Breast epithelium (tissue), 3 donors: ENCODE measurements at regions not wholly inside any gene's neighbourhood (a gene's known extent, or its start where the extent isn't known, plus 50 kb on each side); places are given as distances from the start of the nearest gene placed in this dataset.

Experiments
- CTCF ChIP-seq, 3 donors: fragments of 450-650 bp; IDR thresholded peaks; one replicate each; pipeline ENCODE4 v1.5.1; 2016 to 2017; ENCODE audit warnings: antibody characterized with exemption in 3 of 3, mild to moderate bottlenecking in 3 of 3, moderate library complexity in 3 of 3
- POLR2A ChIP-seq: fragments of 450-650 bp; IDR thresholded peaks from one replicate; pipeline ENCODE4 v1.6.1; 2016; ENCODE audit warnings: antibody characterized with exemption, mild to moderate bottlenecking, moderate library complexity

DNA sequence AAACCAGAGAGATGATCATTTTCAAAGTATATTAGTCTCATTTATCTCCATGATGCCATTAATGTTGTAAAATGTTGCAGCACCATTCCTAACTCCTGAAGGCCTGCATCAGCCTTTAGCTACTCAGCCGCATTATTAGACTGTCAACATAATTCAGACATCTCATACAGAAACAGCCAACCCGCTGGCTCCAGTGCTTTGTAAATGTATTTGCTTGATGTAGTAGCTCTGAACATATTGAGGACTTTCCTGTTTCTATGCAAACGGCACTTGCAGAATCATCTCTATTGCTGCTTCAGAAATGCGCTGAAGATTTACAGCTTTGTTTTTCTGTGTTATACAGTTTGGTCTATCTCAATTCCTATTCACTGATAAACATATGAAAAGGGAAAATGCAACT lies 372.2 kb downstream of the DSEL start:
- TF ChIP-seq CTCF (IDR thresholded peaks at IDR 0.05) (no peak), POLR2A (no peak)
